Activated T-cell treated with anti-CD3 and anti-CD28 coated beads, Interleukin-2, amount 50 U/mL, for 4 hours (primary cell): ENCODE measurements at regions not wholly inside any gene's neighbourhood (a gene's known extent, or its start where the extent isn't known, plus 50 kb on each side); places are given as distances from the start of the nearest gene placed in this dataset.
"Not testable (repeated sequence)": the region's sequence is repeated elsewhere in the genome, so short reads cannot be mapped to it uniquely, and the experiment has no call there.

Experiments
- ATAC-seq, 2 donors: fragments of 200-7000 bp; cut with Tn5 transposase; one replicate each; pipeline ENCODE4 v1.10.0; 2021
- DNase-seq: peaks from one replicate; pipeline ENCODE4 v3.0.0-alpha.2; 2020
- H3K27me3 Mint-ChIP-seq: one replicate; pipeline ENCODE4 v1.8.0; 2021; ENCODE audit warnings: low read depth, mixed read lengths
- H3K36me3 Mint-ChIP-seq: one replicate; pipeline ENCODE4 v1.8.0; 2022; ENCODE audit warnings: mixed read lengths; ENCODE audit not compliant: insufficient read depth
- H3K4me1 Mint-ChIP-seq: one replicate; pipeline ENCODE4 v1.8.0; 2021; ENCODE audit warnings: low read depth, mixed read lengths
- H3K4me3 Mint-ChIP-seq: one replicate; pipeline ENCODE4 v1.8.0; 2021; ENCODE audit warnings: mild to moderate bottlenecking, moderate library complexity, mixed read lengths
- H3K9me3 Mint-ChIP-seq: one replicate; pipeline ENCODE4 v1.8.0; 2021; ENCODE audit warnings: mixed read lengths

DNA sequence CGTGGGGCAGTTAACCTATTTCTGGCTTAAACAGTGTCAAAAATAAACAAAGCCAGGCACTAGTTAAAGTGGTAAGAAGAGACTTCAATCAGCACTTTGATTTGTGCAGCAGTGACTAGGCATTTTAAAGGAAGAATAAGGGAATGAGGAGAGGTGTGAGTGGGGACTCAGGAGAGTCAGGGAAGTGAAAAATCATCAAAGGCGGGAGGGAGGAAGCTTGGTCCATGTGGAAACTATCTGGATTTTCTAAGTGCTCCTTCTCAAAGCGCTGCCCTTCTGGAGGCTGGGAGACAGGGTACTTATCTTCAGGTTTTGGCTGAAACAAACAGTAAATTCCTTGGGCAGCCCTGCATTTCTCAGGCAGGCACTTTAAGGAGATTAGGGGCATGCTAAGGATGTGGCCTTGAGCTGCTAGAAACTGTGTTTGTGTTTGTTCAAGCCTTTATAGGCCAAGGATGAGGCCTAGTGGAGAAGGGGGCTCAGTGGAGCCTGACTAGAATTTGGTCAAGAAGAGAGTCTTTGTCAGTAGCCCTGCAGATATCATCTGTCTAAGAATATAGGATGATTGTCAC is 486.5 kb downstream of the SIPA1L2 start:
- Mint-ChIP-seq H3K36me3 (no peaks in the 10 kb centered on the region), H3K4me3 (no peak overlapping the region), H3K9me3 (peaks cover 6% of the 10 kb centered on the region), H3K27me3 (no peaks in the 10 kb centered on the region), H3K4me1 (no peaks in the 10 kb centered on the region)
- no peak for ATAC-seq
- DNase-seq = no peak

DNA sequence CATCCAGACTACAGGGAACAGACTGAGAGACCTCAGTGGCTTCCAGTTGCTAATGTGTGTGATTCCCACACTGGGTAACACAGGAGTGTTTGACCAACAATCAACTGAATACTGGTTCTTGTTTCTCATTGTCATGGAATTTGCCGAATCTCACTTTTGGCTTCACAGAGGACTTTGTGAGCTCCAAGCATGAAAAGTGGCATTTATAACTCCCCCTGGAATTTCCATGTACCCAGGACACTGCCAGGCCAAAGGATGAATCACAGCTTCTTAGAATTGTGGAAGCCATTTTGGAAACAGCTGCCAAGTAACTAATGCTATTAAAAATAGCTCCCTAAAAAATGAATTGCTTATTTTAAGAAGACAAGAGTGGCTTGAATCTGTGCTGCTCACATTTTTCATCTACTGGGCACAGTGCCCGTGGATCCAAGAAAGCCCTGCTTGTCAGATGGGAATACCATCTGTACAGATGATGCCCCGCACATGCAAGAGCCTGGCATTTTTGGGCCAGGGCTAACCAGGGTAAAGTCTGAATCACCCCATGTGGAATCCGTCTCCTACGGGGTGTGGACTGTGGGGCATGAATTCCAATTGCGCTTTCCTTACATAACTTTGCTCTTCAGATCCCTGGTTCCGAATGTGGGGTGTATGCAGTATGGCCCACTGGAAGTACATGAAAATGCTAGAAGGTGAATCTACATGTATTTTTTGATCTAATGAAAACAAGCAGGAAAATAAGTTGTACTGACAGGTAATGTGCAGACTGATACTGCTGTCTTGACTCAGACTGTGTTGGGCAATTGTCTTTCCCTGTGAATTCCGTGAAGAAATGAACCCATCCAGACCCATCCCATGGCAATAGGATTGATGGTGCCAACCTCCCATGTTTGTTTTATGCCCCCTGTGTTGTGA is 487.3 kb downstream of the SIPA1L2 start:
- H3K36me3 Mint-ChIP-seq = no peaks in the 10 kb centered on the region
- H3K27me3 Mint-ChIP-seq = no peaks in the 10 kb centered on the region
- peaks cover 6% of the 10 kb centered on the region for H3K9me3 Mint-ChIP-seq
- ATAC-seq = no peak
- DNase-seq = no peak
- H3K4me3 Mint-ChIP-seq = no peak overlapping the region
- no peaks in the 10 kb centered on the region for H3K4me1 Mint-ChIP-seq

DNA sequence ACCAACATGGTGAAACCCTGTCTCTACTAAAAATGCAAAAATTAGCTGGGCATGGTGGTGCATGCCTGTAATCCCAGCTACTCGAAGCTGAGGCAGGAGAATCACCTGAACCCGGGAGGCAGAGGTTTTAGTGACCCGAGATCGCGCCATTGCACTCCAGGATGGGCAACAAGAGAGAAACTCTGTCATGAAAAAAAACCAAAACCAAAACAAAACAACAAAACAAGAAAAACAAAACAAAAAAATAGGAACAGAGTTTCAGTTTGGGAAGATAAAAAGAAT is 488.8 kb downstream of the SIPA1L2 start:
- ATAC-seq, DNase-seq, H3K4me3 Mint-ChIP-seq, H3K9me3 Mint-ChIP-seq, H3K4me1 Mint-ChIP-seq, H3K27me3 Mint-ChIP-seq, H3K36me3 Mint-ChIP-seq: not testable (repeated sequence)

DNA sequence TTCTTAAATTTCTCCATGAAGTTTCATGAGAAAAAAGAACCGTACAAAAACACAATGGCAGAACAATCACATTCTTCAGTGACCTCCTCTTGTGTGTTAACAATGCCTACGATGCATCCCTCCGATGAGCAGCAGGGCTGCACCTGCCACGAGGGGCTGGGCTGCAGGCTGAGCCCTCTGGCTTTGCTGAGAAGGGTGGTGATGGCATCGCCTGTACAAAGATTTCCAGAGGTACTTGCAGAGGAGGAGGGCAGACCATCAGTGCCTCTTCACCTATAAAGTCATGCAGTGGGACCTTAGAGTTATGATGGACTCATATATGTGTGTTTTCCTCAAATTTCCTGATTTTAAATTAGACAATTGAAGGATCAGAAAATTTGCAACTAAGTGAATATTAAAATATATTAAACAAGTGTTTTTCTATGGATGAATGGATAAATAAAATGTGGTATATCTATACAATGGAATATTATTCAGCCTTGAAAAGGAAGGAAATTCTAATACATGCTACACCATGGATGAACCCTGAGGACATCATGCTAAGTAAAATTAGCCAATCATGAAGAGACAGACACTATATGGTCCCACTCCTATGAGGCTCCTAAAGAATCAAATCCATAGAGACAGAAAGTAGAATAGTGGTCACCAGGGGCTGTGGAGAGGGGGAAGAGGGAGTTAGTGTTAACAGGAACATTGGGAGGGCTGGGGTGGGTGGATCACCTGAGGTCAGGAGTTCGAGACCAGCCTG is 489.3 kb downstream of the SIPA1L2 start:
- ATAC-seq = no peak
- Mint-ChIP-seq H3K4me3 (no peak overlapping the region), H3K4me1 (no peaks in the 10 kb centered on the region), H3K27me3 (peaks cover 6% of the 10 kb centered on the region), H3K9me3 (peaks cover 6% of the 10 kb centered on the region), H3K36me3 (no peaks in the 10 kb centered on the region)
- DNase-seq = no peak

- Mint-ChIP-seq H3K27me3 (peaks cover 6% of the 10 kb centered on the region), H3K4me3 (no peak overlapping the region), H3K4me1 (no peaks in the 10 kb centered on the region), H3K36me3 (no peaks in the 10 kb centered on the region), H3K9me3 (peaks cover 6% of the 10 kb centered on the region)
- ATAC-seq (no peak), DNase-seq (no peak)
Observed at GRCh38 chr1:232139444-232139843, 490.5 kb downstream of the SIPA1L2 start.

GRCh38 chr1:232138044-232138443 is 491.9 kb downstream of the SIPA1L2 start:
- DNase-seq (no peak), ATAC-seq (no peak)
- Mint-ChIP-seq H3K9me3 (peaks cover 6% of the 10 kb centered on the region), H3K4me1 (no peaks in the 10 kb centered on the region), H3K36me3 (no peaks in the 10 kb centered on the region), H3K4me3 (no peak overlapping the region), H3K27me3 (peaks cover 6% of the 10 kb centered on the region)

- Mint-ChIP-seq H3K27me3 (peaks cover 6% of the 10 kb centered on the region), H3K4me3 (no peak overlapping the region), H3K36me3 (no peaks in the 10 kb centered on the region), H3K4me1 (no peaks in the 10 kb centered on the region), H3K9me3 (peaks cover 6% of the 10 kb centered on the region)
- ATAC-seq = no peak
- DNase-seq = no peak
Observed at GRCh38 chr1:232137066-232137465, 492.9 kb downstream of the SIPA1L2 start.

GRCh38 chr1:232136136-232136535 is 493.8 kb downstream of the SIPA1L2 start:
- no peak overlapping the region for H3K4me3 Mint-ChIP-seq

GRCh38 chr1:232134365-232134764 is 495.6 kb downstream of the SIPA1L2 start:
- Mint-ChIP-seq H3K9me3 (peaks cover 8% of the 10 kb centered on the region), H3K4me3 (no peak overlapping the region), H3K4me1 (no peaks in the 10 kb centered on the region), H3K36me3 (no peaks in the 10 kb centered on the region), H3K27me3 (peaks cover 8% of the 10 kb centered on the region)
- DNase-seq = no peak
- no peak for ATAC-seq

More at GRCh38 chr1:232136136-232136535, 493.8 kb downstream of the SIPA1L2 start:
- Mint-ChIP-seq H3K4me1 (no peaks in the 10 kb centered on the region), H3K9me3 (peaks cover 11% of the 10 kb centered on the region), H3K36me3 (no peaks in the 10 kb centered on the region), H3K27me3 (peaks cover 7% of the 10 kb centered on the region)
- ATAC-seq = no peak
- no peak for DNase-seq

DNA sequence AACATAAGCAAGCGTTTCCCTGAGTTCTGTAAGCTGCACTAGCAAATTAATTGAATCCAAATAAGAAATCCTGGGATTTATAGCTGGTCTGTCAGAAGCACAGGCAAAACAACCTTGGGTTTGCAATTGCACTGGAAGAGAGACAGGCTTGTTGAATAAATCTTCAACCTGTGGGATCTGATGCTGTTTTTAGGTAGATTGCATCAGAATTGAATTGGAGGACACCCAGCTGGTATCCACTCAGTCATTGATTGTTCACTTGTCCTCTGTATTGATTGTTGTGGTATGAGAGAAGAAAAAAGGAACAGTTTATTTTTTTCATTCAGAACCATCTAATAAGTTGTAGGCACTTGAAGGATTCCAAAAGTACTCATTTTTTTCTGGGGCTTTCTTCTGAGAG is 497.4 kb downstream of the SIPA1L2 start:
- ATAC-seq (no peak), DNase-seq (no peak)
- Mint-ChIP-seq H3K27me3 (peaks cover 8% of the 10 kb centered on the region), H3K4me3 (no peak overlapping the region), H3K4me1 (no peaks in the 10 kb centered on the region), H3K9me3 (peaks cover 6% of the 10 kb centered on the region), H3K36me3 (no peaks in the 10 kb centered on the region)

DNA sequence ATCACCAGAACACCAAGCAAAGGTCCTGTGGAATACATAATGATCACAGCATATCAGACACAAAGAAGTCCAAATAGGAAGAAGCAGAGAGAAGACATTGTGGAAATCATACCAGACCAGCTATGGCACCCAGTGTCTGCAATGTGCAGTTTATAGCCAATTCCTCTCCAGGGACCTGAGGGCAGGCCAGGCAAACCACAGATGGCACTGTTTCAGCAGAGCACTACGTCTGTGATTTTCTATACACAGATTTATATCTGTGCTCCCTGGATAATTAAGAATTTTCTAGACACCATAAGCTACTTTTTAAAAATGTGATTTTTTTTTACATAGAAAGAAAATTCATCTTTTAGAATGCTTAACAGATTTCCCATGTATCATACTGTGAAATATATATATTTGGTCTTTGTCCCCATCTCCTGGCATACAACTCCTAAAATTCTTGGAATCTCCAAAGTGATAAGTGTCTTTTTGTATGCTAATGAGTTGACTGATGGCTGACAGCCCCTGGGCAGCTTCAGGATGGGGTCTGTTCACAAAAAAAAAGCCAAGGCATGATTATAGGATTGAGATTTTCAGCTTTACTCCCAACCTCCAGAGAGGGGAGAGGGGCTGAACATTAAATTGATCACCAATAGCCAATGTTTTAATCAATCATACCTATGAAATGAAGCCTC is 498.1 kb downstream of the SIPA1L2 start:
- Mint-ChIP-seq H3K4me1 (no peaks in the 10 kb centered on the region), H3K27me3 (peaks cover 8% of the 10 kb centered on the region), H3K4me3 (no peak overlapping the region), H3K36me3 (no peaks in the 10 kb centered on the region), H3K9me3 (peaks cover 8% of the 10 kb centered on the region)
- DNase-seq = no peak
- ATAC-seq = no peak

- H3K4me3 Mint-ChIP-seq = no peak overlapping the region
- H3K36me3 Mint-ChIP-seq = no peaks in the 10 kb centered on the region
- DNase-seq (no peak), ATAC-seq (no peak)
- H3K9me3 Mint-ChIP-seq = peaks cover 8% of the 10 kb centered on the region
- H3K27me3 Mint-ChIP-seq = peaks cover 4% of the 10 kb centered on the region
- no peaks in the 10 kb centered on the region for H3K4me1 Mint-ChIP-seq
Observed at GRCh38 chr1:232130815-232131480, 499.0 kb downstream of the SIPA1L2 start.

DNA sequence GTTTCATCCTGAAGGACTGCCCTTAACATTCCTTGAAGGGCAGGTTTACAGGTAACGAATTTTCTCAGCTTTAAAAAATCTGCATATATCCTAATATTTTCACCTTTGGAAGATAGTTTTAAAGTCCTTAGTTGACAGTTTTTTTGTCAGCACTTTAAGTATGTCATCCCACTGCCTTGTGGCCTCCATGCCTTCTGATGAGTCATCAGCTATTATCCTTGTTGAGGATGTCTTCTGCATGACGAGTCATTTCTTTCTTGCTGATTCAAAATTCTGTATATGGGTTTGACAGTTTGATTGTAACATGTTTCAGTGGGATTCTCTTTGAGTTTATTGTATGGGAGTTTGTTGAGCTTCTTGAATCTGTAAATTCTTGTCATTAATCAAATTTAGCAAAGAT is 500.6 kb downstream of the DISC1 start:
- ATAC-seq (no peak), DNase-seq (no peak)
- Mint-ChIP-seq H3K36me3 (no peaks in the 10 kb centered on the region), H3K4me3 (no peak overlapping the region), H3K4me1 (peaks cover 9% of the 10 kb centered on the region), H3K27me3 (peaks cover 4% of the 10 kb centered on the region), H3K9me3 (peaks cover 8% of the 10 kb centered on the region)
